ENCODE measurements at regions not wholly inside any gene's neighbourhood (a gene's known extent, or its start where the extent isn't known, plus 50 kb on each side); places are given as distances from the start of the nearest gene placed in this dataset.

DNA sequence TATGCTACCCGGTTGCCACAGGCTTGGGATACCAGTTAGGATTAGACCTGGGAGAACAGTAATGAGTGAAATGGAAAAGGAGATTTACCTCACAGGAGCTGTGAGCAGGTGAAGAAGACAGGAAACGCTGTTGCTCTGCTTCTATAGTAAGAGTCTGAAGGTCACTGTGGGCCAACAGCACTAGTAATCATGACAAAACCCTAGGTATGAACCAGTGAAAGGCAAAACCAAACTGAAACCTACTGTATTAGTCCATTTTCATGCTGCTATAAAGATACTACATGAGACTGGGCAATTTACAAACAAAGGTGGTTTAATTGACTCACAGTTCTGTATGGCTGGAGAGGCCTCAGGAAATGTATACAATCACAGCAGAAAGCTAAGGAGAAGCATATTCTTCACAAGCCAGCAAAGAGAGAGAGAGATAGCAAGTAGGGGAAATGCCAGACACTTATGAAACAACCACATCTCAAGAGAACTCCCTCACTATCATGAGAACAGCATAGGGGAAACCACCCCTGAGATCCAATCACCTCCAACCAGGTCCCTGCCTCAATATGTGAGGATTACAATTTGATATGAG, 736.7 kb upstream of the INTU start:
- Histone ChIP-seq H3K36me3 (ENCODE audit: control insufficient read depth in 4 of 4, insufficient read depth in 4 of 4, low read length in 3 of 4) (no peaks in the 10 kb centered on the region), H3K27me3 (replicated peaks in 2 of 5; ENCODE audit: control insufficient read depth in 4 of 5, insufficient read depth in 5 of 5, low read length in 4 of 5) (no peaks in the 10 kb centered on the region), H3K4me1 (ENCODE audit: control extremely low read depth in 1 of 4, control insufficient read depth in 4 of 4, insufficient read depth in 4 of 4, low read length in 3 of 4) (no peaks in the 10 kb centered on the region), H3K9me3 (ENCODE audit: control extremely low read depth in 1 of 5, control insufficient read depth in 4 of 5, insufficient read depth in 2 of 5, low read depth in 1 of 5, low read length in 4 of 5) (peaks cover 0 to 3% (median 2%) of the 10 kb centered on the region in 5 experiments), H3K27ac (ENCODE audit: insufficient read depth in 1 of 2, low read depth in 1 of 2, low read length in 2 of 2, poor library complexity in 1 of 2, severe bottlenecking in 2 of 2) (no peak overlapping the region), H3K4me3 (ENCODE audit: control insufficient read depth in 1 of 7, extremely low read depth in 1 of 7, insufficient read depth in 4 of 7, low read depth in 2 of 7, low read length in 6 of 7) (no peak overlapping the region)
- 100% methylated on average over 1 of the region's 2 CpGs for WGBS (ENCODE audit: insufficient coverage)
- CTCF ChIA-PET = no interaction called here
- POLR2A ChIA-PET = no interaction called here
- DNase-seq = no peak

DNA sequence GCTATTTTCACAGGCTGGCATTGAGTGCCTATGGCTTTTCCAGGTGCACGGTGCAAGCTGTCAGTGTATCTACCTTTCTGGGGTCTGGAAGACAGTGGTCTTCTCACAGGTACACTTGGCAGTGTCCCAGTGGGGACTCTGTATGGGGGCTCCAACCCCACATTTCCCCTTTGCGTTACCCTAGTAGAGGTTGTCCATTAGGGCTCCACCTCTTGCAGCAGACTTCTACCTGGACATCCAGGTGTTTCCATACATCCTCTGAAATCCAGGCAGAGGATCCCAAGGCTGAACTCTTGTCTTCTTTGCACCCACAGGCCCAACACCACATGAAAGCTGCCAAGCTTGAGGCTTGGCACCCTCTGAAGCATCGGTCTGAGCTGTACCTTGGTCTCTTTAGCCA, 735.7 kb upstream of the INTU start:
- Histone ChIP-seq H3K36me3 (ENCODE audit: control insufficient read depth in 4 of 4, insufficient read depth in 4 of 4, low read length in 3 of 4) (no peaks in the 10 kb centered on the region), H3K27me3 (replicated peaks in 2 of 5; ENCODE audit: control insufficient read depth in 4 of 5, insufficient read depth in 5 of 5, low read length in 4 of 5) (no peaks in the 10 kb centered on the region), H3K9me3 (ENCODE audit: control extremely low read depth in 1 of 5, control insufficient read depth in 4 of 5, insufficient read depth in 2 of 5, low read depth in 1 of 5, low read length in 4 of 5) (peaks cover 0 to 3% (median 2%) of the 10 kb centered on the region in 5 experiments), H3K4me1 (ENCODE audit: control extremely low read depth in 1 of 4, control insufficient read depth in 4 of 4, insufficient read depth in 4 of 4, low read length in 3 of 4) (no peaks in the 10 kb centered on the region), H3K4me3 (ENCODE audit: control insufficient read depth in 1 of 7, extremely low read depth in 1 of 7, insufficient read depth in 4 of 7, low read depth in 2 of 7, low read length in 6 of 7) (no peak overlapping the region), H3K27ac (ENCODE audit: insufficient read depth in 1 of 2, low read depth in 1 of 2, low read length in 2 of 2, poor library complexity in 1 of 2, severe bottlenecking in 2 of 2) (no peak overlapping the region)
- CTCF ChIA-PET = no interaction called here
- 74% methylated on average over 2 of the region's 3 CpGs for WGBS (ENCODE audit: insufficient coverage)
- POLR2A ChIA-PET = no interaction called here
- DNase-seq = no peak

DNA sequence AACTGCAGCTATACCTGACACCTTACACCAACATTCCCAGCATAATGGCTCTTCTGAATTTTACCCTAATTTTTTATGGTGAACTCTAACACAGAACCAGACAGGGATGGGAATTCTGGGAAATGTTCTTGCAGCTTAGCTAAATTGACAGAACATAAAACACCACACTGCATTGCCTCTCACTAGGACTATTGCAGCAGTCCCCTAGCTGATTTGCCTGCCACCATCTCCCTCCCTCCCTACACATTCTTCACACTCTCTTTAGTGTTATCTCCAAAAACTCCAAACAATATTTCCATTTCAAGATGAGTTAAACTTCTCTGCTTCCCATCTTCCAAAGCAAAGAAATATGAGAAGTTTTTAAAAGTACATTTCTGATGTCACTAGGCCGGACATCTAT, 733.9 kb upstream of the INTU start:
- Histone ChIP-seq H3K27ac (ENCODE audit: insufficient read depth in 1 of 2, low read depth in 1 of 2, low read length in 2 of 2, poor library complexity in 1 of 2, severe bottlenecking in 2 of 2) (no peak overlapping the region), H3K4me1 (ENCODE audit: control extremely low read depth in 1 of 4, control insufficient read depth in 4 of 4, insufficient read depth in 4 of 4, low read length in 3 of 4) (no peaks in the 10 kb centered on the region), H3K27me3 (replicated peaks in 2 of 5; ENCODE audit: control insufficient read depth in 4 of 5, insufficient read depth in 5 of 5, low read length in 4 of 5) (no peaks in the 10 kb centered on the region), H3K9me3 (ENCODE audit: control extremely low read depth in 1 of 5, control insufficient read depth in 4 of 5, insufficient read depth in 2 of 5, low read depth in 1 of 5, low read length in 4 of 5) (peaks cover 0 to 3% (median 2%) of the 10 kb centered on the region in 5 experiments), H3K4me3 (ENCODE audit: control insufficient read depth in 1 of 7, extremely low read depth in 1 of 7, insufficient read depth in 4 of 7, low read depth in 2 of 7, low read length in 6 of 7) (no peak overlapping the region), H3K36me3 (ENCODE audit: control insufficient read depth in 4 of 4, insufficient read depth in 4 of 4, low read length in 3 of 4) (no peaks in the 10 kb centered on the region)
- ChIA-PET CTCF (no interaction called here), POLR2A (no interaction called here)
- 100% methylated on average over 1 of the region's 1 CpG for WGBS (ENCODE audit: insufficient coverage)
- DNase-seq = no peak

DNA sequence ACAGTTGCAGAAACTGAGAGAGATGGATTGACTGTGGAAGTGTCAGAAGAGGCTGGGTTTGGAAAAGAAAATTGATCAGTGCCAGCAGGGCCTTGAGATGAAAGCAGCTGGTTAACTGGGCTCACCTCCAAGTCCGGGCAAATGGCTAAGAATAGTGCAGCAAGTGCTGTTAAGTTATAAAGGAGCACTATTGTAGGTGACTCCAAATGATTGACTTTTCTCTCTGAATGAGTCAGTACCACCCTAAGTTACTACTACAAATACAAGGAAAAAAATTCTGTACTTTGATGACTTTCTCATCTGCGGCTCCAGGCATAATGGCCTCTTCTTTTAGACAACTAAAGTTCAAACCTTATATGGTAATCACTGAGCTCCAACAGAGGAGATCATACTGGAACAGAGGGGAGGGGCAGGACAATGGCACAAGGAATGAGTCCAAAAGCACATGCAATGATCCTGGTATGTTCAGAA, 733.4 kb upstream of the INTU start:
- CTCF ChIA-PET = no interaction called here
- no peak overlapping the region for H3K4me3 ChIP-seq (ENCODE audit: control insufficient read depth in 1 of 7, extremely low read depth in 1 of 7, insufficient read depth in 4 of 7, low read depth in 2 of 7, low read length in 6 of 7)
- POLR2A ChIA-PET = no interaction called here
- WGBS (ENCODE audit: insufficient coverage) = 75% methylated on average over 1 of the region's 2 CpGs
- no peak for DNase-seq
- no peak overlapping the region for H3K27ac ChIP-seq (ENCODE audit: insufficient read depth in 1 of 2, low read depth in 1 of 2, low read length in 2 of 2, poor library complexity in 1 of 2, severe bottlenecking in 2 of 2)
- no peaks in the 10 kb centered on the region for H3K4me1 ChIP-seq (ENCODE audit: control extremely low read depth in 1 of 4, control insufficient read depth in 4 of 4, insufficient read depth in 4 of 4, low read length in 3 of 4)
- H3K9me3 ChIP-seq (ENCODE audit: control extremely low read depth in 1 of 5, control insufficient read depth in 4 of 5, insufficient read depth in 2 of 5, low read depth in 1 of 5, low read length in 4 of 5) = peaks cover 0 to 3% (median 2%) of the 10 kb centered on the region in 5 experiments
- no peaks in the 10 kb centered on the region for H3K27me3 ChIP-seq (replicated peaks in 2 of 5; ENCODE audit: control insufficient read depth in 4 of 5, insufficient read depth in 5 of 5, low read length in 4 of 5)
- no peaks in the 10 kb centered on the region for H3K36me3 ChIP-seq (ENCODE audit: control insufficient read depth in 4 of 4, insufficient read depth in 4 of 4, low read length in 3 of 4)

DNA sequence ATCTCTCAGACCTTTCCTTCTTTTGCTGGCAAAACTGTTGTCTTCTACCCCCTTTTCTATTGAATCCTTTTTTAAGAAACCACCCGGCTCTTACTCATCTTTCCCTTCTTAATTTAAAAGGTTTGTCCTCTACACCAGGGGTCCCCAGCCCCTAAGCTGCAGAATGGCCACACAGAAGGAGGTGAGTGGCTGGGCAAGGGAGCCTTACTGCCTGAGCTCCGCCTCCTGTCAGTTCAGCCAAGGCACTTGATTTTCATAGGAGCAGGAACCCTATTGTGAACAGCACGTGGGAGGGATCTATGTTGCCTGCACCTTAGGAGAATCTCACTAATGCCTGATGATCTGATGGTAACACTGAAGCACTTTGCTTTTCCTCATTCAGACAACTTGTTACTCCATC, 726.3 kb upstream of the INTU start:
- Histone ChIP-seq H3K4me1 (ENCODE audit: control extremely low read depth in 1 of 4, control insufficient read depth in 4 of 4, insufficient read depth in 4 of 4, low read length in 3 of 4) (no peaks in the 10 kb centered on the region), H3K27ac (ENCODE audit: insufficient read depth in 1 of 2, low read depth in 1 of 2, low read length in 2 of 2, poor library complexity in 1 of 2, severe bottlenecking in 2 of 2) (no peak overlapping the region), H3K27me3 (replicated peaks in 2 of 5; ENCODE audit: control insufficient read depth in 4 of 5, insufficient read depth in 5 of 5, low read length in 4 of 5) (no peaks in the 10 kb centered on the region), H3K9me3 (ENCODE audit: control extremely low read depth in 1 of 5, control insufficient read depth in 4 of 5, insufficient read depth in 2 of 5, low read depth in 1 of 5, low read length in 4 of 5) (no peaks in the 10 kb centered on the region), H3K36me3 (ENCODE audit: control insufficient read depth in 4 of 4, insufficient read depth in 4 of 4, low read length in 3 of 4) (no peaks in the 10 kb centered on the region), H3K4me3 (ENCODE audit: control insufficient read depth in 1 of 7, extremely low read depth in 1 of 7, insufficient read depth in 4 of 7, low read depth in 2 of 7, low read length in 6 of 7) (no peak overlapping the region)
- 72% methylated on average over 2 of the region's 3 CpGs for WGBS (ENCODE audit: insufficient coverage)
- POLR2A ChIA-PET = no interaction called here
- no peak for DNase-seq
- CTCF ChIA-PET = no interaction called here

DNA sequence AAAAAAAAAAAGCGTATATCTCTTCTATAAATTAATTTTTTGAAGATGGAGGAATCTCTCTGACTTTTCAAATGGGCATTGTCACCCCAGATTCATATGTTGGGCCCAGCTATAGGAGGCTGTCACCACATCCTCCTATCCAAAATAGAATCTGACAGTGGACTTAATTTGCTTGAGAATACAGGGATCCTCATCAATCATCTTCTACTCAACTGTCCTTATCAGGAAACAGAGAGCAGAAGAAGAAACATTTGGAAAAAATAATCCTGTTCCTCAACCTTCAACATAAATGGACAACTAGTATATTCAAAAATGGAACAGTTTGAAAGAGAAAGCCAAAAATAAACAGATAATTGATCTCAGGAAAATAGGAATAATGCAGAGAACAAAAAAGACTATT, 725.4 kb upstream of the INTU start:
- H3K36me3 ChIP-seq (ENCODE audit: control insufficient read depth in 4 of 4, insufficient read depth in 4 of 4, low read length in 3 of 4) = no peaks in the 10 kb centered on the region
- H3K27me3 ChIP-seq (replicated peaks in 2 of 5; ENCODE audit: control insufficient read depth in 4 of 5, insufficient read depth in 5 of 5, low read length in 4 of 5) = no peaks in the 10 kb centered on the region
- H3K4me3 ChIP-seq (ENCODE audit: control insufficient read depth in 1 of 7, extremely low read depth in 1 of 7, insufficient read depth in 4 of 7, low read depth in 2 of 7, low read length in 6 of 7) = no peak overlapping the region
- H3K27ac ChIP-seq (ENCODE audit: insufficient read depth in 1 of 2, low read depth in 1 of 2, low read length in 2 of 2, poor library complexity in 1 of 2, severe bottlenecking in 2 of 2) = no peak overlapping the region
- no peaks in the 10 kb centered on the region for H3K4me1 ChIP-seq (ENCODE audit: control extremely low read depth in 1 of 4, control insufficient read depth in 4 of 4, insufficient read depth in 4 of 4, low read length in 3 of 4)
- no CpG with 5 or more reads among the region's 1 CpG for WGBS (ENCODE audit: insufficient coverage)
- CTCF ChIA-PET = no interaction called here
- no peak for DNase-seq
- peaks cover 0 to 1% (median 0%) of the 10 kb centered on the region in 5 experiments for H3K9me3 ChIP-seq (ENCODE audit: control extremely low read depth in 1 of 5, control insufficient read depth in 4 of 5, insufficient read depth in 2 of 5, low read depth in 1 of 5, low read length in 4 of 5)
- POLR2A ChIA-PET = no interaction called here

DNA sequence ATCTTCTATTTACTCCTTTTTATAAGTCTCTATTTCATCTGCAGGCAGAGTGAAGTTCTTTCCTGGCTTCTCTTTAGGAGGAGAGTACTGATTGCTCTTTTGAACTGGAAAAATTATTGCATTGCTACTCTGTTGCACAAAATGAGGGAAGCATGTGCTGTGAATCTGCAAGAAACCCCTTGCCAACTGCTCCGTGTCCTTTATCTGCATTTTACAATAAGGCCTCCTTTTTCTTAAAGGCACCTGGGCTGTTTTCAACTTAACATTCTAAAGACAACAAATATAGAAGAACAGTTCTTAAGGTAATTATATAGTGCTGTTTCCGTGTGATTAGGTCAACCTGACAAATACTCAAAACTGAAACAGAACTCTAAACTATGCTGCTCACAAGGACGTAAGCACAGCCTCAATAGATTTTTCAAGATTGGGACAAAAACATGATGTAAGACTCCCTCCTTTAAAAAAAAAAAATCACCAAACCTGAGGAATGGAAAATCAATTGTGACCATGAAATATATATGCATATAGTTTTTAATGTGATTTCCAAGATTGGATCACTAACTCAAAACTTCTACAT, 716.6 kb upstream of the INTU start:
- DNase-seq = no peak
- POLR2A ChIA-PET = no interaction called here
- no peak overlapping the region for H3K4me3 ChIP-seq (ENCODE audit: control insufficient read depth in 1 of 7, extremely low read depth in 1 of 7, insufficient read depth in 4 of 7, low read depth in 2 of 7, low read length in 6 of 7)

More for the DNA sequence above, 716.6 kb upstream of the INTU start:
- no peaks in the 10 kb centered on the region for H3K36me3 ChIP-seq (ENCODE audit: control insufficient read depth in 4 of 4, insufficient read depth in 4 of 4, low read length in 3 of 4)
- H3K27me3 ChIP-seq (replicated peaks in 2 of 5; ENCODE audit: control insufficient read depth in 4 of 5, insufficient read depth in 5 of 5, low read length in 4 of 5) = no peaks in the 10 kb centered on the region
- H3K4me1 ChIP-seq (ENCODE audit: control extremely low read depth in 1 of 4, control insufficient read depth in 4 of 4, insufficient read depth in 4 of 4, low read length in 3 of 4) = no peaks in the 10 kb centered on the region
- peaks cover 0 to 3% (median 0%) of the 10 kb centered on the region in 5 experiments for H3K9me3 ChIP-seq (ENCODE audit: control extremely low read depth in 1 of 5, control insufficient read depth in 4 of 5, insufficient read depth in 2 of 5, low read depth in 1 of 5, low read length in 4 of 5)
- WGBS (ENCODE audit: insufficient coverage) = 50% methylated on average over 1 of the region's 3 CpGs
- H3K27ac ChIP-seq (ENCODE audit: insufficient read depth in 1 of 2, low read depth in 1 of 2, low read length in 2 of 2, poor library complexity in 1 of 2, severe bottlenecking in 2 of 2) = no peak overlapping the region
- CTCF ChIA-PET = no interaction called here
